SK-N-SH treated with all-trans-retinoic acid at 6 μM for 48 hours (cell line): ENCODE measurements at regions not wholly inside any gene's neighbourhood (a gene's known extent, or its start where the extent isn't known, plus 50 kb on each side); places are given as distances from the start of the nearest gene placed in this dataset.

Experiments
- ATAC-seq: fragments of 200-7000 bp; cut with Tn5 transposase; 3 replicates; pipeline ENCODE4 v1.9.1; 2020; ENCODE audit warnings: mild to moderate bottlenecking, moderate library complexity
- ARNTL ChIP-seq: fragments of 450-650 bp; formaldehyde crosslinking; IDR thresholded peaks from 2 replicates; pipeline ENCODE4 v1.5.0; 2020; ENCODE audit warnings: low read depth, mild to moderate bottlenecking, moderate library complexity, borderline replicate concordance
- CSDC2 ChIP-seq: fragments of 250-450 bp; sonication (Bioruptor Pico); IDR thresholded peaks from 2 replicates; pipeline ENCODE4 v1.5.0; 2020; ENCODE audit warnings: mild to moderate bottlenecking, moderate library complexity
- ESRRG ChIP-seq: fragments of 250-450 bp; sonication (Bioruptor Pico); IDR thresholded peaks from 2 replicates; pipeline ENCODE4 v1.6.1; 2021; ENCODE audit warnings: mild to moderate bottlenecking
- GLIS3 ChIP-seq: fragments of 250-450 bp; sonication (Bioruptor Pico); IDR thresholded peaks from 2 replicates; pipeline ENCODE4 v1.5.0; 2020; ENCODE audit warnings: mild to moderate bottlenecking, moderate library complexity
- ISL1 ChIP-seq: fragments of 250-450 bp; sonication (Bioruptor Pico); IDR thresholded peaks from 2 replicates; pipeline ENCODE4 v2.1.2; 2022; ENCODE audit warnings: mild to moderate bottlenecking, moderate library complexity
- PPARA ChIP-seq: fragments of 250-450 bp; sonication (Bioruptor Pico); IDR thresholded peaks from 2 replicates; pipeline ENCODE4 v1.5.0; 2020; ENCODE audit warnings: mild to moderate bottlenecking, borderline replicate concordance
- RARB ChIP-seq: fragments of 250-450 bp; sonication (Bioruptor Pico); IDR thresholded peaks from 2 replicates; pipeline ENCODE4 v1.8.0; 2021; ENCODE audit warnings: mild to moderate bottlenecking, moderate library complexity
- SNAI2 ChIP-seq: fragments of 250-450 bp; sonication (Bioruptor Pico); IDR thresholded peaks from 2 replicates; pipeline ENCODE4 v1.5.0; 2020; ENCODE audit warnings: mild to moderate bottlenecking, moderate library complexity
- TOX ChIP-seq: fragments of 250-450 bp; sonication (Bioruptor Pico); IDR thresholded peaks from 2 replicates; pipeline ENCODE4 v1.8.0; 2021; ENCODE audit warnings: mild to moderate bottlenecking, moderate library complexity, borderline replicate concordance
- ZFP3 ChIP-seq: fragments of 250-450 bp; sonication (Bioruptor Pico); IDR thresholded peaks from 2 replicates; pipeline ENCODE4 v1.5.0; 2020; ENCODE audit warnings: mild to moderate bottlenecking, moderate library complexity
- ZNF565 ChIP-seq: fragments of 450-650 bp; formaldehyde crosslinking; conservative IDR thresholded peaks from 2 replicates; pipeline ENCODE4 v1.5.0; 2020; ENCODE audit warnings: low read depth, mild to moderate bottlenecking, moderate library complexity
- ZNF70 ChIP-seq: fragments of 450-650 bp; formaldehyde crosslinking; IDR thresholded peaks from 2 replicates; pipeline ENCODE4 v1.5.0; 2020; ENCODE audit warnings: mild to moderate bottlenecking, moderate library complexity
- TF ChIP-seq, protein P1 (sequence below): fragments of 250-450 bp; sonication (Bioruptor Pico); IDR thresholded peaks from 2 replicates; pipeline ENCODE4 v1.8.0; 2020; ENCODE audit warnings: mild to moderate bottlenecking, moderate library complexity, borderline replicate concordance
- TF ChIP-seq, protein P2 (sequence below): fragments of 250-450 bp; sonication (Bioruptor Pico); IDR thresholded peaks from 2 replicates; pipeline ENCODE4 v1.5.0; 2020; ENCODE audit warnings: mild to moderate bottlenecking, moderate library complexity
- TF ChIP-seq, protein P3 (sequence below): fragments of 250-450 bp; sonication (Bioruptor Pico); IDR thresholded peaks from 2 replicates; pipeline ENCODE4 v1.5.1; 2020; ENCODE audit warnings: low read depth, mild to moderate bottlenecking, moderate library complexity
- TF ChIP-seq, protein P4 (sequence below): fragments of 250-450 bp; sonication (Bioruptor Pico); IDR thresholded peaks from 2 replicates; pipeline ENCODE4 v1.5.1; 2021; ENCODE audit warnings: mild to moderate bottlenecking, moderate library complexity

DNA sequence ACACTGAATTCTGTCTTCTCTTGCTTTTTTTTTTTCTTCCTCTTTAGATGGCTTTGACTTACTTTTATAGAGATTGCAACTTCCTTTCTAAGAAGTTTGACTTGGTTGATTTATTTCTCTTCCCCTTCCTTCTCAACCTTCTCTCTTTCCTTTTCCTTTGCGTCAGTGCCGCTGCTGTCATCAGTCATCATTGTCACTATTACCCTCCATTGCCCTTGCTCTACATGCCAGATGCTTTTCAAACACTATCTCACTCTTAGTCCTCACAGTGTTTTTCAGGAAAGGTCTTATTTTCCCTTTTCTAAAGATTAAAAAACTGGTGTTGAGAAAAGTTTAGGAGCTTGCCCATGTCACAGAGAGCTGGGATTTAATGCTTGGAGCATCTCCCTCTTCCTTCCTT lies 74.7 kb upstream of the C11orf87 start (continued):
- TF ChIP-seq, protein P1, sequence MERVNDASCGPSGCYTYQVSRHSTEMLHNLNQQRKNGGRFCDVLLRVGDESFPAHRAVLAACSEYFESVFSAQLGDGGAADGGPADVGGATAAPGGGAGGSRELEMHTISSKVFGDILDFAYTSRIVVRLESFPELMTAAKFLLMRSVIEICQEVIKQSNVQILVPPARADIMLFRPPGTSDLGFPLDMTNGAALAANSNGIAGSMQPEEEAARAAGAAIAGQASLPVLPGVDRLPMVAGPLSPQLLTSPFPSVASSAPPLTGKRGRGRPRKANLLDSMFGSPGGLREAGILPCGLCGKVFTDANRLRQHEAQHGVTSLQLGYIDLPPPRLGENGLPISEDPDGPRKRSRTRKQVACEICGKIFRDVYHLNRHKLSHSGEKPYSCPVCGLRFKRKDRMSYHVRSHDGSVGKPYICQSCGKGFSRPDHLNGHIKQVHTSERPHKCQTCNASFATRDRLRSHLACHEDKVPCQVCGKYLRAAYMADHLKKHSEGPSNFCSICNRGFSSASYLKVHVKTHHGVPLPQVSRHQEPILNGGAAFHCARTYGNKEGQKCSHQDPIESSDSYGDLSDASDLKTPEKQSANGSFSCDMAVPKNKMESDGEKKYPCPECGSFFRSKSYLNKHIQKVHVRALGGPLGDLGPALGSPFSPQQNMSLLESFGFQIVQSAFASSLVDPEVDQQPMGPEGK (CRISPR knock-in tag): no peak
- TF ChIP-seq ZNF70 (CRISPR knock-in tag) (no peak), CSDC2 (CRISPR knock-in tag) (no peak), ISL1 (CRISPR knock-in tag) (no peak)
- TF ChIP-seq, all 23 proteins: peak for 0

DNA sequence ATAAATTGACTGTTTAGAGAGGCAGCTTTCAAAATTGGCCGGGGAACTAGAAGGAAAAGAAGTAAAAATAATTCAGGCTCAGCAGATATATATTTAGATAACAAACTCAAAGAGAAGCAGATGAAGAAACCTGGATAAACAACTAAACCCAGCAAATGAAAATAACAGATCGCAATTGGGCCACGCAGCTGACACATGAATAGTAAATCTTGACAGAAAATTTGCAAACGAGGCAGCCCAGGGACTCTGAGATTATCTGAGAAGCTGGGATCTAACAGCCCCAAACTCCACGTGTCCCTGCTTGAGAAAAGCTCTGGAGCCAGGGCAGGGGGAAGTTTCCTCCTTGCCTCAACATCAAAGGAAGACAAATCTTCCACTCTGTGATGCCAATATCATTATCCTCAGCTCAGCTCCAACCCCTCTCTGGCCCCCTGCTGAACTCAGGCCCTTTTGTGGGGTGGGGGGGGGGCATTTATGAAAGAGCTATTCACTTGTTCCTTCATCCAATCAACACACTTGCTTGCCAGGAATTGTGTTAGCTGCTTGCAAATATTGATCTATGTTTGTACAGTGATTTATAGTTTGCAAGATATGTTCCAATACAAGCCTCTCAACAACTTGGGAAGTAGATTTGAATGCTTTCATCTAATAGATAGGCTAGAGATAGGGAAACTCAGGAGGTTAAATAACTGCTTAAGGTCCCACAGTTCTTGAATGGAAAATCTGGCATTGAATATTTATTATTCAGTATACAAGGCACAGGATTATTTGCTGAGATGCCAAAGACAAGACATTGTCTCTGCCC lies 72.5 kb upstream of the C11orf87 start:
- TF ChIP-seq RARB (CRISPR knock-in tag) (no peak), ARNTL (CRISPR knock-in tag) (no peak), CSDC2 (CRISPR knock-in tag) (no peak)
- TF ChIP-seq, protein P2, sequence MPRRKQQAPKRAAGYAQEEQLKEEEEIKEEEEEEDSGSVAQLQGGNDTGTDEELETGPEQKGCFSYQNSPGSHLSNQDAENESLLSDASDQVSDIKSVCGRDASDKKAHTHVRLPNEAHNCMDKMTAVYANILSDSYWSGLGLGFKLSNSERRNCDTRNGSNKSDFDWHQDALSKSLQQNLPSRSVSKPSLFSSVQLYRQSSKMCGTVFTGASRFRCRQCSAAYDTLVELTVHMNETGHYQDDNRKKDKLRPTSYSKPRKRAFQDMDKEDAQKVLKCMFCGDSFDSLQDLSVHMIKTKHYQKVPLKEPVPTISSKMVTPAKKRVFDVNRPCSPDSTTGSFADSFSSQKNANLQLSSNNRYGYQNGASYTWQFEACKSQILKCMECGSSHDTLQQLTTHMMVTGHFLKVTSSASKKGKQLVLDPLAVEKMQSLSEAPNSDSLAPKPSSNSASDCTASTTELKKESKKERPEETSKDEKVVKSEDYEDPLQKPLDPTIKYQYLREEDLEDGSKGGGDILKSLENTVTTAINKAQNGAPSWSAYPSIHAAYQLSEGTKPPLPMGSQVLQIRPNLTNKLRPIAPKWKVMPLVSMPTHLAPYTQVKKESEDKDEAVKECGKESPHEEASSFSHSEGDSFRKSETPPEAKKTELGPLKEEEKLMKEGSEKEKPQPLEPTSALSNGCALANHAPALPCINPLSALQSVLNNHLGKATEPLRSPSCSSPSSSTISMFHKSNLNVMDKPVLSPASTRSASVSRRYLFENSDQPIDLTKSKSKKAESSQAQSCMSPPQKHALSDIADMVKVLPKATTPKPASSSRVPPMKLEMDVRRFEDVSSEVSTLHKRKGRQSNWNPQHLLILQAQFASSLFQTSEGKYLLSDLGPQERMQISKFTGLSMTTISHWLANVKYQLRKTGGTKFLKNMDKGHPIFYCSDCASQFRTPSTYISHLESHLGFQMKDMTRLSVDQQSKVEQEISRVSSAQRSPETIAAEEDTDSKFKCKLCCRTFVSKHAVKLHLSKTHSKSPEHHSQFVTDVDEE (CRISPR knock-in tag): no peak
- TF ChIP-seq, protein P1 (CRISPR knock-in tag): no peak
- TF ChIP-seq, all 23 proteins: peak for 0
- no peak for ATAC-seq

DNA sequence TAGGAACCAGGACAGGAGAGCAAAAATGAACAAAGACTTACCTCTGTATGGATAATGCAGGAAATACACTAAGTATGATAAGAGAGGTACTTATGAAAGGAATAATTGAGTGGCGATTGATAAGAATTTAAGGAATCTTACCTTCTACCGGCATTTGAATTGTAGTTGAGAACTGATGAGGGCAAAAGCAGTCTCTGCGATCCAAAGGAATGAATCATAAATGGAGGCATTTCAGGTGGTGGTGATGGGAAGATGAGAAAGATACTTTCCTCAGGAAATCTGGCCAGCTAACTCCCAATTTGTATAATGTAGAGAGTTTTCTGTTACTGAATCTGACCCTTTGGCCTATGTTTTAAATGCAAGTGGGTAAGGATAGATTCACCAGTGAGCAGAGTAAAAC lies 71.9 kb upstream of the C11orf87 start:
- TF ChIP-seq SNAI2 (CRISPR knock-in tag) (no peak), TOX (CRISPR knock-in tag) (no peak)
- no peak for ATAC-seq

DNA sequence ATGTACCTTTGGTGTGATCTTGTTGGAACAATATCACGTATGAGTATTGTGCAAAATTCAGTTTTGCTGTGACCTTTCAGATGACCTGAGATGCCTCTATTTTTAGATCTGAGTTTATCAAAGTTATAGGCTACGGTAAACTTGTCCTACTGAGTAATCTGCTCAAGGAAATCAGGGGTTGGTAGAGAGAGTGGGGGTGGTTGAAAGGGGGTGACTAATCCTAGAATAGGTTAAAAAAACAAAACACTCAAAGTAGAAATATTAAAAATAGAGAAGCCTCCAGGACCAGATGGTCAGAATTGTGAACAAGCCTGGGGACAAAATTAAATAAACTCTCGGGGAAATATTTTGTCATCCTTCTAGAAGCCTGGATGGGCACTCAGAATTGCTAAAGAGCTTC lies 59.9 kb upstream of the C11orf87 start:
- ATAC-seq: no peak
- TF ChIP-seq ZFP3: no peak
- no peak for TF ChIP-seq ISL1 (CRISPR knock-in tag)
- TF ChIP-seq ESRRG: no peak
- no peak for TF ChIP-seq ZNF565
- TF ChIP-seq ARNTL (CRISPR knock-in tag): no peak
- TF ChIP-seq TOX (CRISPR knock-in tag): no peak
- no peak for TF ChIP-seq CSDC2 (CRISPR knock-in tag)
- TF ChIP-seq SNAI2 (CRISPR knock-in tag): no peak
- TF ChIP-seq, protein P2 (CRISPR knock-in tag): no peak
- TF ChIP-seq RARB (CRISPR knock-in tag): no peak
- TF ChIP-seq, protein P3, sequence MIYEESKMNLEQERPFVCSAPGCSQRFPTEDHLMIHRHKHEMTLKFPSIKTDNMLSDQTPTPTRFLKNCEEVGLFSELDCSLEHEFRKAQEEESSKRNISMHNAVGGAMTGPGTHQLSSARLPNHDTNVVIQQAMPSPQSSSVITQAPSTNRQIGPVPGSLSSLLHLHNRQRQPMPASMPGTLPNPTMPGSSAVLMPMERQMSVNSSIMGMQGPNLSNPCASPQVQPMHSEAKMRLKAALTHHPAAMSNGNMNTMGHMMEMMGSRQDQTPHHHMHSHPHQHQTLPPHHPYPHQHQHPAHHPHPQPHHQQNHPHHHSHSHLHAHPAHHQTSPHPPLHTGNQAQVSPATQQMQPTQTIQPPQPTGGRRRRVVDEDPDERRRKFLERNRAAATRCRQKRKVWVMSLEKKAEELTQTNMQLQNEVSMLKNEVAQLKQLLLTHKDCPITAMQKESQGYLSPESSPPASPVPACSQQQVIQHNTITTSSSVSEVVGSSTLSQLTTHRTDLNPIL (CRISPR knock-in tag): no peak
- TF ChIP-seq PPARA (CRISPR knock-in tag): no peak
- TF ChIP-seq, protein P4, sequence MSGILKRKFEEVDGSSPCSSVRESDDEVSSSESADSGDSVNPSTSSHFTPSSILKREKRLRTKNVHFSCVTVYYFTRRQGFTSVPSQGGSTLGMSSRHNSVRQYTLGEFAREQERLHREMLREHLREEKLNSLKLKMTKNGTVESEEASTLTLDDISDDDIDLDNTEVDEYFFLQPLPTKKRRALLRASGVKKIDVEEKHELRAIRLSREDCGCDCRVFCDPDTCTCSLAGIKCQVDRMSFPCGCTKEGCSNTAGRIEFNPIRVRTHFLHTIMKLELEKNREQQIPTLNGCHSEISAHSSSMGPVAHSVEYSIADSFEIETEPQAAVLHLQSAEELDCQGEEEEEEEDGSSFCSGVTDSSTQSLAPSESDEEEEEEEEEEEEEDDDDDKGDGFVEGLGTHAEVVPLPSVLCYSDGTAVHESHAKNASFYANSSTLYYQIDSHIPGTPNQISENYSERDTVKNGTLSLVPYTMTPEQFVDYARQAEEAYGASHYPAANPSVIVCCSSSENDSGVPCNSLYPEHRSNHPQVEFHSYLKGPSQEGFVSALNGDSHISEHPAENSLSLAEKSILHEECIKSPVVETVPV (CRISPR knock-in tag): no peak
- TF ChIP-seq ZNF70 (CRISPR knock-in tag): no peak
- no peak for TF ChIP-seq GLIS3 (CRISPR knock-in tag)
- TF ChIP-seq, protein P1 (CRISPR knock-in tag): no peak
